NCI-H1417 treated with DMSO at 0.1 percent for 48 hours (cell line): ENCODE measurements at regions not wholly inside any gene's neighbourhood (a gene's known extent, or its start where the extent isn't known, plus 50 kb on each side); places are given as distances from the start of the nearest gene placed in this dataset.

Source experiments
- DNase-seq: peaks from one replicate; lab custom pipeline; 2025; lab: John Stamatoyannopoulos, UW

DNA sequence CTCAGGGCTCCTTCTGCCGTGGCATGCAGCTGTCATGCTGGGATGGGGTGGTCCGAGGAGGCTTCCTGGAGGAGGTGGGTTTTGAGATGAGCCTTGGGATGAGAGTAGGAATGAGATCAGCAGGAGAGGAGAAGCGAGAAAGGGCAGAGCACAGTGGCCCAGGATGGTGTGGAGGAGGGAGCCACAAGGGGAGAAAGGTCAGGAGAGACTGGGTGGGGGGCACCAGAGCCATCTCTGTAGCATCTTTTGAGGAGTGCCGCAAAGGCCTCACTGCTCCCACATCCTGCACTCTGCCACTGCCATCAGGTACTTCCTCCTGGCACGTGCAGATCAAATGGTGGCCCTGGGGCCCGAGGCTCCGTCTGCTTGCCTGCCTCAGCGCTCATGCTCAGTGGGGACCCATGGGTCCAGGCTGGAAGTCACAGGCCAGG is 150.2 kb downstream of the MACROH2A1 start:
- DNase-seq: no peak

DNA sequence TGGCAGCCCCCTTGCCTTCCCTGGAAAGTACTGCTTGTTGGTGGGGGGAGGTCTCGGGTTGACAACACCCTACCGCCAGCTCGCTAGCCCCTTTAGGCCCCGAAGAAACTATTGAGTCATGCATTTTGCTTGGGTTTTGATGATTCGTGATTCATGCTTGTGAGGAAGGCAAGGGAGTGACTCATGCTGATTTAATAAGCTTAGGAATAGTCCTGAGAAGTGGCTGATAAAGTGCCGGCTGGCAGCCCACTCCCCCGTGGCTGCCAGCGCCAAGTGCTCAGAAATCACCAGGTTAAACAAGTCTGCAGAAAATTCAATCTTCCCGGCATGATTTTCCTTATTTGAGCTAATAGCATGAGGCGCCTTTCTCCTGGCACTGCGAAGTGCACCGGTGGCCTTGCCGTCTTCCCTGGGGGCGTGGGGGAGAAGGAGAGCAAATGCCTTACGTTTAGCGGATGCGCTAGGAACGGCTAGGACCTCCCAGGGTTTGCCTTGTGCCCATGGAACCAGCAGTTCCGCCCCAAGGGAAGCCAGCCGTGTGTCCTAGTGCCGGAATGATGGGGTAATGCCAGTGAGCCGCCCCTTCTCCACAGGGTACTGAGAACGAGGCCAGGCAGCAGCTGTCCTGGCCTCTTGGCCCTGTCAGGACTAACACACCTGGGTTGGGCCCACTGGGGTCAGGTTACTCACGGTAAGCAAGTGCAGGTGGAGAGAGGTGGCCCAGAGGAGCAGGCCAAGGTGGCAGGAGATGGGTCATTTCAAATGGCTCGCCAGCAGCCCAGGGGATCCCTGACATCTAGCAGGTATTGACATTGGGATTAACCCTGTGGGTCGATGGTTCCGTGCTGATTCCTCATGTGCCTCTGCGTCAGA is 151.9 kb downstream of the MACROH2A1 start:
- no peak for DNase-seq

GRCh38 chr5:135246605-135246922 is 152.5 kb downstream of the MACROH2A1 start:
- no peak for DNase-seq

DNA sequence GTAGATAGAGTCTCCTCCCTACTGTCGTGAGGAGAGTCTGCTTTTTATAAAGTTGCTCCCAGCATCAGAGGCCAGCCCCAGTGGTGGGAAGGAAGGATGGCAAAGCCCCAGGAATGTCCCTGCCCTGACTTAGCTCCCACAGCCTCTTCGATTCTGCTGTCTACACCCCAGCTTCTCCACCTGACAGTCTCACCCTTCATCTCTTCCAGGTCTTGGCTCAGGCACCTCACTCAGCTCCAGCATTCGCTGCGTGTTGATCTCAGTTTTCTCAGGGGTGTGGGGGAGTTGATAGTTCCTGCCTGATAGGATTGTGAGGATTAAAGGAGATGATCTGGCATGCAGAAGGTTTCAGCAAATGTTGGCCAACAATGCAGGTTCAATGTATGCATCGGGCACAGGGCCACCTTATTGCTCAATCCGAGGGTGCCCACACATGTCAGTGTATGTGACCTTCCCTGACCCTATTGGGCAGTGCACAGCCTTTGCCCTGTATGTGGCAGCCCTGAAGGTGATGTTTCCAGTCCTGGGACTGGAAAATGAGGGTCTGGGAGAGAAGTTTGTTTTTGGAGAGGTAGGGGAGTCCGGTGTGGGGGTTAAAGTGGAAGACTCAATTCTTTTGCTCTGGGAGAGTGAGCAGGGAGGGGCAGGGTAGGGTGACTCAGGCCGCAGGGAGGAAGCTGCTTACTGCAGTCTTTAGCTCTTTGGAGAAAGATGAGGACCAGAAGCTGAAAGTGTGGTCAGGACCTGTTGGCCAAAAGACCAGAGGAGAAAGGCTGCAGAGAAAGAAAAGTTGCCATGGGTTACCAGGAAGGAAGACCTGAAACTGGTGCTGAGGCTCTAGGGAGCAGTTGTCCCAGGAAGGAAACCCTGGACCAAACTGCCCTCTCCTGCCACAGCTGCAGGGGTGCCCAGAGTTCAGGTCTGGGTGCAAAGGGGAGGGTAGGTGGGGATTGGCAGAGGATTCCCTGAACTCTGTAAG is 153.2 kb downstream of the MACROH2A1 start:
- no peak for DNase-seq

- DNase-seq: no peak
Observed at GRCh38 chr5:135244620-135245021, 154.4 kb downstream of the MACROH2A1 start.

DNA sequence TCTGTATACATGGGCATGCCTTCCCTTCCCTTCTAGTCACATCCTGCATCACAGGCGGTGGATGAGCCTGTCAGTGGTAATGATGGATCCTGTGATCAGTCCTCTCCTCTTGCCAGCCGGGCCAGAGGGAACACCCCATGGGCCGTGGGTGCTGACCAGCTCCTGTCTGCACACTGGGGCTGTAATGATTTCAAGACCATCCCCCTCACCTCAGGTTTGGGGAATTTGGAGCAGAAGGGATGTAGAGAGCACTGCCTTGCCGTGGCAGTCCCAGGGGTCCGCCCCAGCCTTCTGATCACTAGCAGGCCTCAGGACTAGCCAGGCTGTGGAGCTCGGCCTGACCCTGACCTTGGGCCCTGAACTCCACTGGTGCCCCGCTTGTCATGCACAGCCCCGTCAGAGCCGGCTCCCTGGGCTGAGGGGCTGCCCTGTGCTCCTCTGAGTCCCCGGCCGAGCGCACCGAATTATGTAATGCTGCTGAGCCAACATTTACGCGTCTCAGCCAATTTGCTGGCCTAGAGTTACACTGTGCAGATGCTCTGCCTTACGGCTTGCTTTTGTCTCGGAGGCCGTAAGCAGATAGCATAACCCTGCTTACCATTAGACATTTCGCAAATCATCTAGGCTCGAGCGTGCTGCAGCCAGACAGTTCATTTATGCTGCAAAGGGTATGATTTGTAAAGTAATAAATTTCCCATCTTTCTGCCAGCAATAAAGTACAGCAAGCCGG is 155.3 kb downstream of the MACROH2A1 start:
- DNase-seq: no peak

DNA sequence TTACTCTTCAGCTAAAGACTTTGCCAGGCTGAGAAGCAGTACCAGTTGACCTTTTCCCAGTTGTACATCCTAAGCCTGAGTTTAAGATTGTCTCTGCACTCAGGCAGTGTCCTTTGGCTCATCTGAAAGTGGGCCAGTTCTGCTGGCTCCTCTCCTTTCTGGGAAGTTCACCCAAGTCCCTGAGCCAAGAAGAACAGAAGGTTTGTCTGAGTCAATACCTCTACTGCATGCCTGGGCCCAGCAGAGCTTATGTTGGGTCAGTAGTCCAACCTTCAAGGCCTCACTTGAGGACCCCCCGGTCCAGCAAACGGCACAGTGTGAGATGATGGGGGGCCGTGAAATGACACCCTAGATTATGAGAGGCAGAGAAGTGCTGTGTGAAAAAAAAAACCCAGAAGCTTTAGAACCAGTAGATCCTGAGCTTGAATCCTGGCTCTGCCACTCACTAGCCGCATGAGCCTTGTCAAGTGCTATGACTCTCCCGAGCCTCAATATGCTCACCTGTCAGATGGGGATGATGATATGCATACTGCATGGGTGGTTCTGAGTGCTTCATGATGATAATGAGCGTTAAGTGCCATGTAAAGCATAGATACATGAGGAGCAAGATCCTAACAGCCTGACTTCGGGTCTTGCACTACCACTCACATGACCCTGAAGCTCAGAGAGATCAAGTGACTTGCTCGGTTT is 156.0 kb downstream of the MACROH2A1 start:
- DNase-seq: no peak

DNA sequence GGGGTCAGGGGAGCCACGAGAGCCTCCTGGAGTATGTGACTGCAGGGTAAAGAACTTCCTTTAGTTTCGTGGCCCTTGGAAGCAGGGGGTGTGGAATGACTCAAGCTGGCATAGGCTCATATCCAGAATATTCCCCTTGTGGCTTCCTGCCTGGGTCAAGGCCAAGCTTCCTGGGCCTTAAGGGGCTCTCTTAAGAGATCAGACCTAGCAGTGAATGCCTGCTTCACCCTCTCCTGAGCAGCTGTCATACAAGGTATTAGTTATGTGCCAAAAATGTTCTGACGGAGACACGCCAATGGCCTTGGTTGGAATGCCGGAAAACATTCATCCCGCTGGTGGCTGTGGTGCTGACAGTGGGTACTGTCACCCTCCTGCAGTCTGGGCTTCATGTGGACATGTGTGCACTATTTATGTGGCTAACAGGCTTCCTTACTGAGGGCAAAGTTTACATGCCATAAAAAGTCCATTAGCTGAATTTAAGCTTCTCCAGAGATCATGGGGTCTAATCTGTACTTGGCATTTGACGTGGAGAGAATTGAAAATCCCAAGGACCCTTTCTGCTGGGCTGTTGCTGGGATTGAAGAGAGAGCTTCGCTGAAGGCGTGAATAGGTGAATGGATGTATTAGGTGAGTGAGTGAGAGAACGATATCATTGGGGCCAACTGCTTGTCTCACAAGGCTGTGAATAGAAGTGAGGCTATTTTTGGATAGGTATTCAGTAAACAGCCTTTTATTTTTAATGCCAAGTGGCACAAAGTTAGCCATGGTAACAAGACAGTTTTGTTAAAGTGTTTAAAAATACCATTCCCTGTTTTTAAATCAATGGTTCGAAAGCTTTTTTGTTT is 156.8 kb downstream of the MACROH2A1 start:
- no peak for DNase-seq

GRCh38 chr5:135241536-135241935 is 157.5 kb downstream of the MACROH2A1 start:
- DNase-seq: no peak

GRCh38 chr5:135240781-135241360 is 158.2 kb downstream of the MACROH2A1 start:
- DNase-seq: no peak

DNA sequence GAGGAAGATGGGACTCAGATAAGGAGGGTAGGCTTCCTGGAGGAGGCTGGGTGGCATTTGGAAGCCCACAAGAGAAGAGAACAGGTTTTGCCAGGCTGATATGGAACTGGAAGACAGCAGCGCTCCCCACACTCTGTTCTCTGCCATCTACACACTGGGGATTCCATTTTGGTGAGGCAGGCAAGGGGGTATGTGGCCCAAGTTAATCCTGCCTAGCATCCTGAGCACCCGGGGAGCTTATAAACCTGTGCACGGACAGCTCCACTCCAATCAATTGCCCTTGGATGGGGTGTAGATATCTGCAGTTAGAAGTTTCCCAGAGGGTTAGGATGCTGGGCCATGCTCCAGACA is 158.8 kb downstream of the MACROH2A1 start:
- DNase-seq: no peak

DNA sequence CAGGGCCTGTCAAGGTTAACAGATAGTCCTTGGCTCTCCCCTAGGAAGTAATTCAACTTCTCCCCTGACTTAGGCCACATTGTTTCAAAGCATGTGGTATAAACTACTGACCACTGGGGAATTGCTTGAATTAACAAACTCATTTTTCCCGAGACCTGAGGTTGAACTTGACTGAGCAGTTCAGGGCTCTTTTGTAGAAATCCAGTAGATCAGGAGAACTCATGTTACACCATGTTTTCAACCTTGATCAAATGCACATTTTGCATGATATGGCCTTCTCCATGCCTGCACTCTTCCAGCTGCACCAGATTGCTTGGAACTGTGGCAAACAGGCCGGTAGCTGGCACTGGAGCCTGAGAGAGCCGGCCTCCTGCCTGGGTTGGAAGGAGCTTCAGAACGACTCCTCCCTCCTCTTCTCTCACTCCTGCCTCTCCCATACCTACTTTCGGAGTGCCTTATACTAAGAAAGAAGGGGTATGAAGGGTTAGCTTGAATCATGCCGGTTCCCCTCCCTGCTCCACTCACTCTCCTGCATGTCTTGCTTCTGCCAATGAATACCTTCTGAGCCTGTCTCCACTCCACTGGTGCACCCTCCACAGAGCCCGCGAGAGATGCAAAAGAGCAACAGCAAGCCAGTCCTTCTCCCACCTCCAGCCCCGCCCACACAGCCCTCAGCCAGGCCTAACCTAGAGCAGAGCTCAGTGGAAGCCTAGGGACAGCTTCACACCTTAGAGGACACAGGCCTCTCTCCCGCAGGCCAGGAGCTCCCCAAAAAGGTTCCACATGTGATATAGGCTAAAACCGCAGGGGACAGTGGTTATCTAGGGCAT is 159.4 kb downstream of the MACROH2A1 start:
- DNase-seq: no peak

GRCh38 chr5:135238622-135239452 is 160.2 kb downstream of the MACROH2A1 start:
- DNase-seq: no peak

DNA sequence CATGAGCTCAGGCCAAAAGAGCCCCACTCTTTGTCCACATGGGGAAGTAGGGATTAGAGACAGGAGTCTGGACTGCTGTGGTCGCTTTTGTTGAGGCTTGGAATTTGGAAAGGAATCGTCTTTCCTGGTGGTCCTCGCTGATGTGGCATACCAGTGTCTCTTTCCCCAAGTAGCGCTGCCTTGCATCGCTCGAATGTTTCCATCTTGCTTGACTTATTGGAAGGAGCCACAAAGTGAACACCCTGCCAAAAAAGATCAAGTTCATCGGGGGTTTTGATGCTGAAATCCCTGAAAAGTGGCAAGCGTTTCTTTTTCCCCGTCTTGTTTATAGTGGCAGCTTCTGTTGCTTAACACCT is 161.3 kb downstream of the MACROH2A1 start:
- DNase-seq: no peak

DNA sequence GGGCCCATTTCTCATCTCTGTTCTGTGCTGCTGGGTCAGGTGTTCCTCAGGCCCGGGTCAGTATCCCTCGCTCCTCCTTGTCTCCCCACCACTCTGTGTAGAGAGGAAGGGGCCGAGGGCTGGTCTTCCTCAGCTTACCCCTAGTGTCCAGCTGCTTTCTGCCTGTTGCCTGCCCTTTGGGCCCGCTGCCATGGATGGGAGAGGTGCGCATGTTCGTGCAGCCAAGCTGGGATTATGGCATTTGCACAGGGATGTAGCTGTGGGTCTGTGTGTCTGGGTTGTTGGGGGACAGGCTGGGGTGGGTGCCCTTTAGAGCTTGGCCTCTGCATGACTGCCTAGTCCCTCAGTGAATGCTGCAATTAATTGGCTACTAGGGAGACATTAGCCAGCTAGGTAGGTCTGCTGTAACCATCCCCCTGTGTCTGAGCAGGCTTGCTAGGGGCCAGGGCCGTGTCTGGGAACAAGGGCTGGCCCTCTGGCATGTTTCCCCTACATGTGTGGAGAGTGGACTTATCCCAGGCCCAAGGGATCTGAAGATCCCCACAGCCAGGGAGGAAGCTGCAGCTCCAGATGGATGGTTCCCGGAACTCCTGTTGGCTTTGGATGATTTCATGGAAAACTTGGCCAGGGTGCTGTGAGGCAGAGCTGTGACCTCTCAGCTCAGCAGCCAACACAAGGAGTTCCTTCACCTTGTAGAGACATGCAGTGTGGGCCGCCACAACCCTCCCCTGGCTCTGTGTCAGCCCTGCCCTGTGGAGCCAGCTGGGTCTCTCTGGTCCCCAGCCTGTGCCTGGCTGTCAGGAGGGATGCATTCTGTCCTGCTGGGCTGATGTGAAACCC is 161.9 kb downstream of the MACROH2A1 start:
- no peak for DNase-seq

DNA sequence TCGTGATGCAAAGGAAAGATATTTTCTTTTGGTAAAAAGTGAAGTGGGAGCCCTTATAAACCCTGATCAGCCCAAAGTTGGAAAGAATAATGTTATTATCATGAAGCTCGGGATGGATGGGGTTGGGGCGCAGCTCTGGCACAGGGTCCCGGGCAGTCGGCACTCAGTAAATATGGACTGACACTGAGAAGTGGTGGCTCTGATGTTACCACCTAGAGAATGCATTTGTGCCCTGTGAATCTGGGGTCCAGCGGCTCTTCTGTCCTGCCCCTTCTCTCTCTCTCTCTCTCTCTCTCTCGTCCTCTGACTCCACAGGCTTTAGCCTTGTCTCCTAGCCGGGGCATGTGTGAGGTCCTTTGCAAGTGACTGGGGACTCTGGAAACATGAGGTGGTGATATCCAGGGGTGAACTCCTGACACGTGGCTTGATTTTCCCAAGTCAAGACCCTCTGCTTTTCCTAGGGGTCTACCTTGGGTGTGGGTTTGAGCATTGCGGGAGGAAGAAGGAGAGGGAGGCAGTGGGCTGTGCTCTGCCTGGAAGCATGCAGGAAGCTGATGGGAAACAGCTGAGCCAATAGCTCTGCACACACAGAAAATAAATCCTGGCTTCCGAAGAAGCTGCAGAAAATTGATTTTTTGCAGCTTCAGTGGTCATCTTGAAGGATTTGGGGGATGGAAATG is 162.7 kb downstream of the MACROH2A1 start:
- no peak for DNase-seq

- DNase-seq: no peak
Observed at GRCh38 chr5:135235551-135236227, 163.3 kb downstream of the MACROH2A1 start.
